BE2C (cell line): ENCODE measurements at regions not wholly inside any gene's neighbourhood (a gene's known extent, or its start where the extent isn't known, plus 50 kb on each side); places are given as distances from the start of the nearest gene placed in this dataset.

Experiments
- DNase-seq: peaks from one replicate; pipeline ENCODE4 v3.0.0-alpha.2; 2020
- H3K27me3 ChIP-seq: fragments of 250-450 bp; sonication (Bioruptor Pico); 2 replicates; pipeline ENCODE4 v1.5.1; 2020; ENCODE audit warnings: mild to moderate bottlenecking
- H3K36me3 ChIP-seq: fragments of 250-450 bp; sonication (Bioruptor Pico); 2 replicates; pipeline ENCODE4 v1.5.1; 2020; ENCODE audit warnings: mild to moderate bottlenecking
- H3K4me1 ChIP-seq: fragments of 250-450 bp; sonication (Bioruptor Pico); 2 replicates; pipeline ENCODE4 v1.5.1; 2020
- H3K4me3 ChIP-seq: 2 replicates; pipeline ENCODE4 v1.5.1; 2011; ENCODE audit warnings: low read depth, low read length
- H3K9me3 ChIP-seq: fragments of 250-450 bp; sonication (Bioruptor Pico); 2 replicates; pipeline ENCODE4 v1.5.1; 2020
- CTCF ChIP-seq: IDR thresholded peaks from 2 replicates; pipeline ENCODE4 v1.5.1; 2012; ENCODE audit warnings: mild to moderate bottlenecking, low read depth, low read length

GRCh38 chr16:49926941-49927340, 71.0 kb upstream of the ZNF423 start:
- no peak for TF ChIP-seq CTCF
- Histone ChIP-seq H3K27me3 (no peaks in the 10 kb centered on the region), H3K9me3 (no peaks in the 10 kb centered on the region), H3K4me1 (no peaks in the 10 kb centered on the region), H3K4me3 (no peak overlapping the region), H3K36me3 (no peaks in the 10 kb centered on the region)
- DNase-seq = no peak

- DNase-seq = no peak
- Histone ChIP-seq H3K36me3 (no peaks in the 10 kb centered on the region), H3K4me1 (no peaks in the 10 kb centered on the region), H3K4me3 (no peak overlapping the region), H3K27me3 (no peaks in the 10 kb centered on the region), H3K9me3 (no peaks in the 10 kb centered on the region)
- no peak for TF ChIP-seq CTCF
Observed at GRCh38 chr16:49928176-49929041, 72.5 kb upstream of the ZNF423 start.

- no peaks in the 10 kb centered on the region; the same call in 1 of the 2 replicates for H3K27me3 ChIP-seq
- TF ChIP-seq CTCF = no peak
- H3K4me3 ChIP-seq = no peak overlapping the region
- H3K4me1 ChIP-seq = no peaks in the 10 kb centered on the region
- H3K36me3 ChIP-seq = no peaks in the 10 kb centered on the region
- no peak for DNase-seq
- no peaks in the 10 kb centered on the region for H3K9me3 ChIP-seq
Observed at GRCh38 chr16:49929626-49930025, 73.7 kb upstream of the ZNF423 start.

GRCh38 chr16:49930841-49931240, 74.9 kb upstream of the ZNF423 start:
- TF ChIP-seq CTCF = no peak
- no peak for DNase-seq
- Histone ChIP-seq H3K36me3 (no peaks in the 10 kb centered on the region), H3K4me3 (no peak overlapping the region), H3K4me1 (no peaks in the 10 kb centered on the region), H3K27me3 (no peaks in the 10 kb centered on the region; the same call in 1 of the 2 replicates), H3K9me3 (no peaks in the 10 kb centered on the region)

- DNase-seq = no peak
- no peak for TF ChIP-seq CTCF
- Histone ChIP-seq H3K27me3 (no peaks in the 10 kb centered on the region; the same call in 1 of the 2 replicates), H3K9me3 (no peaks in the 10 kb centered on the region), H3K36me3 (no peaks in the 10 kb centered on the region), H3K4me1 (no peaks in the 10 kb centered on the region), H3K4me3 (no peak overlapping the region)
Observed at GRCh38 chr16:49931266-49931665, 75.4 kb upstream of the ZNF423 start.

- DNase-seq = no peak
- TF ChIP-seq CTCF = no peak
- Histone ChIP-seq H3K27me3 (no peaks in the 10 kb centered on the region; the same call in 1 of the 2 replicates), H3K4me3 (no peak overlapping the region), H3K9me3 (no peaks in the 10 kb centered on the region), H3K36me3 (no peaks in the 10 kb centered on the region), H3K4me1 (no peaks in the 10 kb centered on the region)
Observed at GRCh38 chr16:49931916-49932315, 76.0 kb upstream of the ZNF423 start.
